ENCODE measurements at regions not wholly inside any gene's neighbourhood (a gene's known extent, or its start where the extent isn't known, plus 50 kb on each side); places are given as distances from the start of the nearest gene placed in this dataset.
A peak's percentile ranks its signal among the peaks of the same experiment; 100 is the strongest.

DNA sequence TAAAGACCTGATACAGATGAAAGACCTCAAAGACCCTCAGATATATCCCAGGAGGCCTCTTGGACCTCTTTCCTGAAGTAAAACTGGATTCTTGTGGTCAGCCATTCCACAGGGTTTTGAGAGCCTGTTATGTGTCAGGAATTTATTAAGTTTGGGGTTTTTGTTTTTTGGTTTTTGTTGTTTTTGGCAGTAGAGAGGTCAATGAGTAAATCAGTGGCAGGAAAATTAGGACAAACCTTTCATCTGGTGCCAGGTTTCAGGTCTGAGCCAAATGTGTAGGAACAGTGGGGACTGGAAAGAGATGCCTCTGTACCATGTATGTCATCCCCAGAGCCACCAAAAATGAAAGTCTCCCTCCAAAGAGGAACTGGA, 520.4 kb upstream of the MDFIC2 start:
- TF ChIP-seq, protein P1, sequence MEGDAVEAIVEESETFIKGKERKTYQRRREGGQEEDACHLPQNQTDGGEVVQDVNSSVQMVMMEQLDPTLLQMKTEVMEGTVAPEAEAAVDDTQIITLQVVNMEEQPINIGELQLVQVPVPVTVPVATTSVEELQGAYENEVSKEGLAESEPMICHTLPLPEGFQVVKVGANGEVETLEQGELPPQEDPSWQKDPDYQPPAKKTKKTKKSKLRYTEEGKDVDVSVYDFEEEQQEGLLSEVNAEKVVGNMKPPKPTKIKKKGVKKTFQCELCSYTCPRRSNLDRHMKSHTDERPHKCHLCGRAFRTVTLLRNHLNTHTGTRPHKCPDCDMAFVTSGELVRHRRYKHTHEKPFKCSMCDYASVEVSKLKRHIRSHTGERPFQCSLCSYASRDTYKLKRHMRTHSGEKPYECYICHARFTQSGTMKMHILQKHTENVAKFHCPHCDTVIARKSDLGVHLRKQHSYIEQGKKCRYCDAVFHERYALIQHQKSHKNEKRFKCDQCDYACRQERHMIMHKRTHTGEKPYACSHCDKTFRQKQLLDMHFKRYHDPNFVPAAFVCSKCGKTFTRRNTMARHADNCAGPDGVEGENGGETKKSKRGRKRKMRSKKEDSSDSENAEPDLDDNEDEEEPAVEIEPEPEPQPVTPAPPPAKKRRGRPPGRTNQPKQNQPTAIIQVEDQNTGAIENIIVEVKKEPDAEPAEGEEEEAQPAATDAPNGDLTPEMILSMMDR (IDR thresholded peaks at IDR 0.05) = no peak
- TF ChIP-seq MXI1 (IDR thresholded peaks at IDR 0.05; ENCODE audit: low read depth, low read length) (no peak), POLR2AphosphoS5 (IDR thresholded peaks at IDR 0.05; ENCODE audit: low read depth, low read length) (no peak), EZH2phosphoT487 (IDR thresholded peaks at IDR 0.05; ENCODE audit: borderline replicate concordance, low read depth) (no peak), EP300 (IDR thresholded peaks at IDR 0.05; ENCODE audit: borderline replicate concordance in 1 of 2, low read depth in 1 of 2, low read length in 1 of 2) (0 out of 4 replicates have a peak, but pooled peaks of 1 of the 2 experiments have one; percentile 7), SMC3 (IDR thresholded peaks at IDR 0.05; ENCODE audit: low read depth, low read length) (no peak), SIN3A (IDR thresholded peaks at IDR 0.05; ENCODE audit: borderline replicate concordance, low read depth, low read length) (no peak)
- TF ChIP-seq, protein P2, sequence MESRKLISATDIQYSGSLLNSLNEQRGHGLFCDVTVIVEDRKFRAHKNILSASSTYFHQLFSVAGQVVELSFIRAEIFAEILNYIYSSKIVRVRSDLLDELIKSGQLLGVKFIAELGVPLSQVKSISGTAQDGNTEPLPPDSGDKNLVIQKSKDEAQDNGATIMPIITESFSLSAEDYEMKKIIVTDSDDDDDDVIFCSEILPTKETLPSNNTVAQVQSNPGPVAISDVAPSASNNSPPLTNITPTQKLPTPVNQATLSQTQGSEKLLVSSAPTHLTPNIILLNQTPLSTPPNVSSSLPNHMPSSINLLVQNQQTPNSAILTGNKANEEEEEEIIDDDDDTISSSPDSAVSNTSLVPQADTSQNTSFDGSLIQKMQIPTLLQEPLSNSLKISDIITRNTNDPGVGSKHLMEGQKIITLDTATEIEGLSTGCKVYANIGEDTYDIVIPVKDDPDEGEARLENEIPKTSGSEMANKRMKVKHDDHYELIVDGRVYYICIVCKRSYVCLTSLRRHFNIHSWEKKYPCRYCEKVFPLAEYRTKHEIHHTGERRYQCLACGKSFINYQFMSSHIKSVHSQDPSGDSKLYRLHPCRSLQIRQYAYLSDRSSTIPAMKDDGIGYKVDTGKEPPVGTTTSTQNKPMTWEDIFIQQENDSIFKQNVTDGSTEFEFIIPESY (IDR thresholded peaks at IDR 0.05; ENCODE audit: borderline replicate concordance, low read depth) = no peak
- TF ChIP-seq, protein P3, sequence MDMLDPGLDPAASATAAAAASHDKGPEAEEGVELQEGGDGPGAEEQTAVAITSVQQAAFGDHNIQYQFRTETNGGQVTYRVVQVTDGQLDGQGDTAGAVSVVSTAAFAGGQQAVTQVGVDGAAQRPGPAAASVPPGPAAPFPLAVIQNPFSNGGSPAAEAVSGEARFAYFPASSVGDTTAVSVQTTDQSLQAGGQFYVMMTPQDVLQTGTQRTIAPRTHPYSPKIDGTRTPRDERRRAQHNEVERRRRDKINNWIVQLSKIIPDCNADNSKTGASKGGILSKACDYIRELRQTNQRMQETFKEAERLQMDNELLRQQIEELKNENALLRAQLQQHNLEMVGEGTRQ (IDR thresholded peaks at IDR 0.05; ENCODE audit: borderline replicate concordance, low read depth, low read length) = no peak
- TF ChIP-seq, protein P4, sequence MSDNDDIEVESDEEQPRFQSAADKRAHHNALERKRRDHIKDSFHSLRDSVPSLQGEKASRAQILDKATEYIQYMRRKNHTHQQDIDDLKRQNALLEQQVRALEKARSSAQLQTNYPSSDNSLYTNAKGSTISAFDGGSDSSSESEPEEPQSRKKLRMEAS (IDR thresholded peaks at IDR 0.05; ENCODE audit: low read depth) = no peak
